Erythroblast (primary cell): ENCODE measurements at regions not wholly inside any gene's neighbourhood (a gene's known extent, or its start where the extent isn't known, plus 50 kb on each side); places are given as distances from the start of the nearest gene placed in this dataset.
A peak's percentile ranks its signal among the peaks of the same experiment; 100 is the strongest.

ENCODE experiments used
- DNase-seq, 2 experiments: peaks; one replicate each; lab custom pipeline; 2025; lab: John Stamatoyannopoulos, UW
- GATA1 ChIP-seq: IDR thresholded peaks from 2 replicates; pipeline ENCODE4 v1.6.1; 2011; ENCODE audit warnings: low read depth, mild to moderate bottlenecking, control low read depth, low read length, moderate library complexity
- POLR2A ChIP-seq: IDR thresholded peaks from 2 replicates; pipeline ENCODE4 v1.6.1; 2011; ENCODE audit warnings: mild to moderate bottlenecking, low read length

DNA sequence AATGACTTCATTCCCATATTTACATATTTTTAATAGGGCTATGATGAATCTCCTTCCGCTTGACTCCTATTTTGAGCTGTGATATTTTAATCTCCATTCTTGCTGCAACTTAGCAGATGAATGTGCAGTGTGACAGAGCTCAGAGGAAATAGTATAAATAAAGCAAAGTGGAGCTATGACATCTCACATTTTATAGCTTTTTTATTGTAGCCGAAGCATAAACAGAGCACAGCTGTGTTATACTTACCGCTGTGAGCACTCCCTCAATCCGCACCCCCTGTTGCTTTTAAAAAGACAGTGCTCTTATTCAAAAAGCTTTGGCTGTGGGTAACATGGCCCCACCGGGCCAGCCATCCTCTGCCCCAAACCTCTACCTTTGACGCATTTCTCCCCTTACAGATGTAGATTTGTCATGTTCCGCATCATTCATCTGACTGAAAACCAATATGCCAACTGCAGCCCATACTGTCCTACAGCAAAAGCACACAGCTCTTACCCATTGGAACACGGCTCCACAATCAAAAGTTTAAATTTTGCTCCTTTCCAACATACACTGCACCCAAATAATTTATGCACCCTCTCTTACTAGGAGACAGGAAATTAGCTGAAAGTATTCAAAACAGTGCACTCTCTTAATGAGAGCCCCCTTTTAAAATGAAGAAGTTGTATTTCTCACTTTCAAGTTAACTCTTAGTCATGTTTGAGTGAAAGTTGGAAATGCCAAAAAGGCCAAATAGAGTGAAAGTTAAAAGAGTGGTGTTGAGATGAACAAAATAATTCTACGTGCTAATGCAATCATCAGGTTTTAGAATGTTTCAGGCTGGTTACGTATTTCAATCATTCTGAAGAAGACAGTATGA lies 429.3 kb upstream of the SOX5 start:
- DNase-seq: no peak
- TF ChIP-seq POLR2A (no peak), GATA1 (no peak)

DNA sequence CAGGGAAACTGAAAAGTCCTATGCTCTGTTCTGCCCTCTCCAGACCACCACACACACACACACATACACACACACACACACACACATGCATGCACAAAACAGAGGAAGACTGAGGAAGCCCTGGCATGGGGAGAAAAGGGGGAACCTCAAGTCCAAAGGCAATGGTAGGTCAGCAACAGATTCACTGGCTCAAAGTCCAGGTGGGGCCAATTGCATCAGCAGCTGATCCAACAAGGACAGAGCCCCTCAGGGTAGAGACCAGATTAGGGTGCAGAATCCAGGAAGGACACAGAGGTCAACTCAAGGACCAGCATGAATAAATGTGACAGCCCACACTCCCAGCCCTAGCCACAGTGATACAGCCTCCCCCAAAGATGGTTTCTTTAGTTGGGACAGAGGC lies 425.0 kb upstream of the SOX5 start:
- TF ChIP-seq POLR2A (no peak), GATA1 (no peak)

DNA sequence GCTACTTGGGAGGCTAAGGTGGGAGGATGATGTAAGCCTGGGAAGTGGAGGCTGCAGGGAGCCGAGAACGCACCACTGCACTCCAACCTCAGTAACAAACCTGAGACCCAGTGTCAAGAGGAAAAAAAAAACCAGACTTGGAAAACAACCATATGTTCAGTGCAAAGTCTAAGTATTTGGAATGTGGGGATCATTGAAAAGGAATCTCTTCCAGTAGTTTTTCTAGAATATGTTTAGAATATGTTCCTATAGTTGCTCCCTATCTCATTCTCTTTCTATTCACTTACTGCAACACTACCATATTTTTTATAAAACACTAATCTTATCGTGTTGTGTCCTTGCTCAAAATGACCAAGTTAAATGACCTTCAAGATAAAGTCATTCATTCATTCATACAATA lies 423.5 kb upstream of the SOX5 start:
- TF ChIP-seq GATA1 (no peak), POLR2A (no peak)
- DNase-seq: no peak

More for the DNA sequence above, 425.0 kb upstream of the SOX5 start:
- no peak for DNase-seq

DNA sequence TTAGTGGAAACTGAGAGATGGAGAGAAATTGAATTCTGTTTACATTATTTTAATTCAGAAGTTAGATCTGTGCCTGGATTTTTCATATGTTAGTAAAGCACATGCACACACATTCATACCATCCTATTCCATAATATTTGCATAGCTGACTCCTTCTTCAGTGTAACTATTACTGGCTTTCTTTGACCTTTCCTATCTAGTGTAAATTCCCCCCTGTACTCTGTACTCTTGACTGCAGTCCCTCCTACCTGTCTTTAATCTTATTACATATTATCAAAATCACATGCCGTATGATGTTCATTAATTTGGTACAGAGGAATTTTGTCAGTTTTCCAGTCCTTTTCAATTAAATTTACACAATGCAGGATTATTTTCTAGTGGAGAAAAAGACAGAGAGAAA lies 417.0 kb upstream of the SOX5 start:
- DNase-seq: no peak
- no peak for TF ChIP-seq POLR2A
- no peak for TF ChIP-seq GATA1

DNA sequence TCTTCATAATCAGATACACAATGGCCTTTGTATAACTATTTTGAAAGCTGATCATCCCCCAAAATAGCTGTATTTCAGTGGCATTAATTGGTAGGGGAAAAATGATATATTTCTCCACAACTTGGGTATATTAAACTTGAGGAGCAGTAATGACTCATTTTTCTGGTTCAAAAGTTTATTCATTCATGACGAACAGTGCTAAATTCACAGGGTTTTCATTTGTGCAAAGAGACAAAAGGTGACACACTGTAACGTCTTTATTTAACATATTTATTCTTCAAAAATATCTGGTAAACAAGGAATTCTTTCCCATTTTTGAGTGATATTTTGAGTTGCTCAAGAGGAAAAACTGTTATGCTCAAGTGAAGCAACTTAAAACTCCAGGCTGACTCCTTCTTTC lies 415.5 kb upstream of the SOX5 start:
- no peak for DNase-seq
- TF ChIP-seq GATA1 (no peak), POLR2A (no peak)

DNA sequence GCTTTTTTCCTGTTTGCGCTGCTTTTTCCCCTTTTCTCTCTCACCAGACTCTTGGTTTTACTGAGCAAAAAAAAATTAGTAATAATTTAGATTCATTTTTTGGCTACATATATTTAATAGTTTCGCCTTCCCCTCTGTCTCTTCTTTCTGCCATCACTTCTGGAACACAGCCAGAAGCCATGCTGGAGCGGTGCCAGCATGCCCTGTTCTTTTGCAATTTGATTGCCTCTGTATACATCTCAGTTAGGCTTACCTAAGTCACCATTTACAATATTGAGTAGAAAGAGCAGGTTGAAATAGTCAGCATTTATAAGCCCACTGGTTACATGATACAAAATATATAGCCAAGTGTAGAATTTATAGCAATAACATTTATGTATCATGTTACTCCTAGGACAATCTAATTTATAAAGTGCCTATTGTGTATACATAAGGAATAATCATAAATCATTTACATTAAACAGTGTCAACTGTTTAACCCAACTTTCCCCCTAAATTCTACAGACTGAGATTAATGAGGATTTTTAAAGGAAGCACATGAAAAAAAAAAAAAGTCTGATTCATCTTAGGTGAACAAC lies 413.8 kb upstream of the SOX5 start:
- no peak for TF ChIP-seq POLR2A
- TF ChIP-seq GATA1: no peak
- DNase-seq: peak in 1 of 2 experiments; percentile 0

DNA sequence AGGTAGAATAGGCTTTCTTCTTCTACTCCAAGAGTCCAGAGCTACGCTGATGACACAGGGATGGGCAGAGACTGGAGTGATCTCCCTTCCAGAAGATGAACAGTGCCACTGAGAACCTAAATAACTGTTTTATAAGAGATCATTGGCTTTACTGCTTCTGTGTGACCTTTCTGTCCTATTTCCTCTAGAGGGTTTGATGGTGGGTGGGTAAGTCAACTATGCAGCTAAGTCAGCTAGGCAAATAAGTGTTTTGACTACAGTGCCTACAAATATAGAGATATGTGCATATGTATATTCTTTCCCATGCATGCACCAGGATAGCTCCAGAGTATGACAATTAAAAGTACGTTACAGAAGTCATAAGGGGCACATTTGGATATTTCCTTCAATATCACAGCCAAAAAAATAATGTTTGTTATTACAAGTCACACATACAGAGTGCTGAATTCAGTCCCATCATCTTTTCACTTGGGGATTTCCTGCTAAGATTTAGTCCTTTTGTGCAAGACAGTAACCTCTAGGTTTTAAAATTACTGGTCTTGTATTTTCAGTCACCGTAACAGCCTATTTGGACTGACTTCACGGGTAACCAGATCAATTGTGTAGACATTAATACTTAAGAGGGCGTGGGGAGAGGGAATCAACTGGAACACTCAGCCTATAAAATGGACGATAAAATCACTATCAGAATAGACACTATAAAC lies 412.6 kb upstream of the SOX5 start:
- TF ChIP-seq POLR2A (no peak), GATA1 (no peak)
- DNase-seq: no peak

DNA sequence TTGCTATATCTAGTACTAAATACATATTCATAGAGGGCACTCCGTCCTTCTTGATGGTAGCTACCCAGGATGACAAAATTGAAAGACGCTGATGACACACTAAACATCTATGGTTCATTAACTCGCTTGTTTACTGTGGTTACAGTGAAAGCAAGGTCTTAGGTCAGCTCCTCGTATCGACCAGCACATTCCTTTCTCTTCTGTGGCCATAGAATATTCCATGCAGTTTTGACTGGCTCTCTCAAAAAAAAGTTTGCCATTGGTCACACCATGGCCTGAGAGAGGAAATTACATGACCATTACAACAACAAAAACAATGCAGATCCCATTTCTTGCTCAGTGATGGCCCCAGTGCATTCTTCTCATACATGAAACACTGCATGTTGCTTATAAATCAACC lies 411.4 kb upstream of the SOX5 start:
- no peak for TF ChIP-seq POLR2A
- TF ChIP-seq GATA1: no peak
- DNase-seq: no peak

DNA sequence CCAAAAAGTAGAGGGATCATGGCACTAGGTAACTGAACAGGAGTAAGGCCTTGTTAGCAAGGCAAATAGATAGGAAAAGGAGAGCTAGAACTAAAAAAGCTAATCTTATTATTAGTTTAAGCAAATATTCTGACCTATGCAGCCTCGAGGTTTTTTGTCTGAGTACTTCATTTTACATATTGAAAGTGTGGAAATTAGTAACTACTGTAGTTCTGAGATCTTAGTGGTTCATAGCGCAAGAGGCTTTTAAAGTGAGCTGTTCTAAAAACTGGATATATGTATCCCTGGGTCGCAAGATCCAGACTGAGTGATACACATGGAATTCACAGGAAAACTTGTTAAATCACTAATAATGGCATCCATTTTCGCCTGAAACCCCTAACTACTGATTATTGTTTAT lies 411.0 kb upstream of the SOX5 start:
- DNase-seq: no peak
- TF ChIP-seq GATA1 (no peak), POLR2A (no peak)

DNA sequence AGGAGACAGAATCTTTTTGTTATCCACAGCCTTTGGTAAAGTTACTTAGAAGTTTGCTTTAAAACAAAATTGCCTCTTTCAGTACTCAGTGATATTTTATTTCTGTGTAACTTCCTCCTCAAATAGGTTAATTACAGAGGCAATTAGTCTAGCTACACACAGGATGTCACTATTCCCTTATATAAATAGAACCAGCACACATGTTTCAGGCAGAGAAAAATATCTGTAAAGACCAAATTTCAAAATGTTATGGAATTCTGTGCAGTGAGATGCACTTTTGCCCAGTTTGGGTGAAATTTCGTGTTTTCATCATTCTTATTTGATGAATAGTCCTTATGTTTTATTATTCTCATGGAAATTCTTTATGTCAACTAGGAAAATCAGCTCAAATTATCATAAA lies 410.6 kb upstream of the SOX5 start:
- no peak for DNase-seq
- TF ChIP-seq GATA1 (no peak), POLR2A (no peak)

DNA sequence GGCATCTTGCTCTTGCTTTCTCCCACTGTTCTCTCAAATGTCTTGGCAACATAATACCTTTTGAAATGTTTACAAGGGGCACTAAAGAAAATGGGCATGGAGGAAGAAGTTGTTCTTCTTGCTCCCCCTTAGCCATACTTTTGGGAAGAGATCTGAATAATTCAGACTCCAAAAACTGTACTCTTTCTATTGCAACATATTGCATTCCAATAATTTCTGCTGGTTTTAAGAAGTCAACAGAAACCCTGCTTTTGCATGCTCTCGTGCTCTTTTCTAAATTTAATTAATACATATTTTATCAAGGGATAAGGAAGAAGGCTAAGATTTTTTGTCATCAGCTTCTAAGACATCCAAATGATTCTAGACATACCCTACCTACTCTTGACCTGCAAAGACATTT lies 409.9 kb upstream of the SOX5 start:
- TF ChIP-seq GATA1 (no peak), POLR2A (no peak)
- DNase-seq: no peak

DNA sequence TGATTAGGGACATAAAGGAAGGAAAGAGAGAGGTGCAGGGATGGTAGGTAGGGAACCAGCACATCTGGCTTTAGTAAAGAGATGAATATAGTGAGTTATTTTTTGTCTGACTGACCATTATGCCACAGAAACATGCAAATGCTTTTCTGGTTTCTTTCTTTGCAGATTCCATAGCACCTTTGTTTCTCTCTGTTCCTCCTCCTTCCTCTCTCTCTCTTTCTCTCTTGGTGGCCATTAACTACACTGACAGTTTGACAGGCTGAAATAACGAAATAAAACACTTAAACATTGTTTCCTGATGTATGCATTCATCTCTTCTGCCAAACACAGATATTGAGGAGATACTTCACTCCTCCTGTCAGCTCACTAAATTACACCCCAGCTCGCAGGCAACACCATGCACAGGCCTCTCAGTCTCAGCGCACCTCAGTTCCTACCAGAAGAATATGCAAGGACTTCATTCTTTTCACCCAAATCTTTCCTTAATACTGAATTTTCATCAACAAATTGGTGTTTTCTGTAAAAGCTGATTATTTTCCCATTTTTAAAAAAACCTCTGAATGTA lies 406.9 kb upstream of the SOX5 start:
- TF ChIP-seq POLR2A (no peak), GATA1 (no peak)
- no peak for DNase-seq

DNA sequence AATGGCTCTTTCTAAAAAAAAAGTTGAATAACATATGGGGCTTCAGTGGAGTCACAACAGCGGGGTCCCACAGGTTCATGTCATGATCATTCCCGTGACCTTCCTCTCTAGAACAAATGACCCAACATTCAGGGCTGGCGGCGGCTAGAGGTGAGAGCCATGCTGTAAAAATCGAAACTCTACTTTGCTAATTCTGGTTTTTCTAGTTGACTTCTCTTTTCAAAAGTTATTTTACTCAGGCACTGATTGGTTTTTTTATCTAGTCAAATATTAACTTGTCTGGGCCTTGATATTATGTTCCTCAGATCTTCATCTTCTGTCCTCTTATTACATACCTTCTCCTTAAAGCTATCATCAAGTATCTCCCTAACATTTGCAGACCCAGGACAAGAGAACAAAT lies 402.9 kb upstream of the SOX5 start:
- DNase-seq: no peak
- TF ChIP-seq GATA1 (no peak), POLR2A (no peak)
